GM18517 (cell line): ENCODE measurements at regions not wholly inside any gene's neighbourhood (a gene's known extent, or its start where the extent isn't known, plus 50 kb on each side); places are given as distances from the start of the nearest gene placed in this dataset.
A peak's percentile ranks its signal among the peaks of the same experiment; 100 is the strongest.

ENCODE experiments used
- ATAC-seq: cut with Tn5 transposase; IDR thresholded peaks from one replicate; pipeline ENCODE4 v1.9.1; 2021; ENCODE audit warnings: mild to moderate bottlenecking, moderate library complexity; ENCODE audit not compliant: unreplicated experiment

GRCh38 chr14:49467091-49467490 lies 119.1 kb downstream of the RPS29 start:
- no peak for ATAC-seq

GRCh38 chr14:49464885-49465284 lies 121.3 kb downstream of the RPS29 start:
- no peak for ATAC-seq

- no peak for ATAC-seq
Measured at GRCh38 chr14:49463146-49463545, 123.0 kb downstream of the RPS29 start.

GRCh38 chr14:49461529-49462401 lies 124.4 kb downstream of the RPS29 start:
- peak; percentile 95 for ATAC-seq

GRCh38 chr14:49460662-49461061 lies 125.5 kb downstream of the RPS29 start:
- ATAC-seq: no peak

- ATAC-seq: no peak
Measured at GRCh38 chr14:49456589-49456988, 129.6 kb downstream of the RPS29 start.

GRCh38 chr14:49451938-49452337 lies 134.2 kb downstream of the RPS29 start:
- ATAC-seq: no peak

GRCh38 chr14:49449749-49450148 lies 136.4 kb downstream of the RPS29 start:
- ATAC-seq: no peak

GRCh38 chr14:49447540-49448107 lies 138.6 kb downstream of the RPS29 start:
- no peak for ATAC-seq

GRCh38 chr14:49446801-49447200 lies 139.4 kb downstream of the RPS29 start:
- ATAC-seq: no peak

GRCh38 chr14:49438256-49438770 lies 147.9 kb downstream of the RPS29 start:
- ATAC-seq: no peak

GRCh38 chr14:49428076-49428475 lies 158.1 kb downstream of the RPS29 start:
- no peak for ATAC-seq

GRCh38 chr14:49427117-49427516 lies 159.1 kb downstream of the RPS29 start:
- no peak for ATAC-seq

- ATAC-seq: no peak
Measured at GRCh38 chr14:49425921-49426320, 160.3 kb downstream of the RPS29 start.

GRCh38 chr14:49424436-49425331 lies 161.5 kb downstream of the RPS29 start:
- ATAC-seq: no peak

- no peak for ATAC-seq
Measured at GRCh38 chr14:49420201-49420600, 166.0 kb downstream of the RPS29 start.

GRCh38 chr14:49418789-49419188 lies 167.4 kb downstream of the RPS29 start:
- ATAC-seq: no peak

GRCh38 chr14:49417790-49418189 lies 168.4 kb downstream of the RPS29 start:
- ATAC-seq: no peak

- ATAC-seq: no peak
Measured at GRCh38 chr14:49408187-49408933, 177.8 kb downstream of the RPS29 start.

- no peak for ATAC-seq
Measured at GRCh38 chr14:49405291-49405690, 180.9 kb downstream of the RPS29 start.

GRCh38 chr14:49401373-49401772 lies 184.8 kb downstream of the RPS29 start:
- no peak for ATAC-seq
